ENCODE measurements at regions not wholly inside any gene's neighbourhood (a gene's known extent, or its start where the extent isn't known, plus 50 kb on each side); places are given as distances from the start of the nearest gene placed in this dataset.

- TF ChIP-seq EZH2 (IDR thresholded peaks at IDR 0.05; ENCODE audit: insufficient read depth, low read length) = no peak
- TF ChIP-seq, protein P1, sequence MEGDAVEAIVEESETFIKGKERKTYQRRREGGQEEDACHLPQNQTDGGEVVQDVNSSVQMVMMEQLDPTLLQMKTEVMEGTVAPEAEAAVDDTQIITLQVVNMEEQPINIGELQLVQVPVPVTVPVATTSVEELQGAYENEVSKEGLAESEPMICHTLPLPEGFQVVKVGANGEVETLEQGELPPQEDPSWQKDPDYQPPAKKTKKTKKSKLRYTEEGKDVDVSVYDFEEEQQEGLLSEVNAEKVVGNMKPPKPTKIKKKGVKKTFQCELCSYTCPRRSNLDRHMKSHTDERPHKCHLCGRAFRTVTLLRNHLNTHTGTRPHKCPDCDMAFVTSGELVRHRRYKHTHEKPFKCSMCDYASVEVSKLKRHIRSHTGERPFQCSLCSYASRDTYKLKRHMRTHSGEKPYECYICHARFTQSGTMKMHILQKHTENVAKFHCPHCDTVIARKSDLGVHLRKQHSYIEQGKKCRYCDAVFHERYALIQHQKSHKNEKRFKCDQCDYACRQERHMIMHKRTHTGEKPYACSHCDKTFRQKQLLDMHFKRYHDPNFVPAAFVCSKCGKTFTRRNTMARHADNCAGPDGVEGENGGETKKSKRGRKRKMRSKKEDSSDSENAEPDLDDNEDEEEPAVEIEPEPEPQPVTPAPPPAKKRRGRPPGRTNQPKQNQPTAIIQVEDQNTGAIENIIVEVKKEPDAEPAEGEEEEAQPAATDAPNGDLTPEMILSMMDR (IDR thresholded peaks at IDR 0.05; ENCODE audit: insufficient read depth, low read depth, low read length) = no peak
These were observed 541.3 kb upstream of the BTBD3 start for GRCh38 chr20:11376420-11376819.
